Body of pancreas (tissue), 4 donors: ENCODE measurements at regions not wholly inside any gene's neighbourhood (a gene's known extent, or its start where the extent isn't known, plus 50 kb on each side); places are given as distances from the start of the nearest gene placed in this dataset.

Experiments
- POLR2A ChIP-seq, 3 donors: fragments of 450-650 bp; IDR thresholded peaks; one replicate each; pipeline ENCODE4 v1.6.1; 2016; ENCODE audit warnings: antibody characterized with exemption in 3 of 3, mild to moderate bottlenecking in 2 of 3
- TF ChIP-seq, protein P1 (sequence below), 7 experiments: fragments of 450-650 bp in 4 of 7; fragments of 200-600 bp in 3 of 7; sonication (generic) in 3 of 7; IDR thresholded peaks; one replicate each; pipeline ENCODE4 v1.5.1; 2016 to 2019; ENCODE audit warnings: antibody characterized with exemption in 7 of 7

DNA sequence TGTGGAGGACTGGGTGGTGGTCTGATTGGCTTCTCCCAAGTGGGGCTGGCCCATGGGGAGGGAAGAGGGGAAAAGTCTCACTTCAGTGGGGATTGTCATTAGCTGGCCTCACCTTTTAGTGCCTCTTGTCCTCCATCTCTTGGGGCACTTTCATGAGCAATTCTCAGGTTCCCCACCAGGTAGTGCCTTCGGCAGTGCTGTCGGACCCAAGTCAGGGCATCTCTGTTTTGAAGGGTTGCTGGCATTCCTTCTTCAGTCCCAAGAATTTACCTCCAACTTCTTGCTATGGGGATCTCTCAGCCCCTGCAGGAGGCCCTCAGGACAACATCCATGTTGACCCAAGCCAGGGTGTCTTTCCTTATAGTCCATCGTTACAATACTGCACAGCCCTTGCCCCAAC, 54.7 kb upstream of the F3 start:
- no peak for TF ChIP-seq POLR2A (IDR thresholded peaks at IDR 0.05)
- TF ChIP-seq, protein P1, sequence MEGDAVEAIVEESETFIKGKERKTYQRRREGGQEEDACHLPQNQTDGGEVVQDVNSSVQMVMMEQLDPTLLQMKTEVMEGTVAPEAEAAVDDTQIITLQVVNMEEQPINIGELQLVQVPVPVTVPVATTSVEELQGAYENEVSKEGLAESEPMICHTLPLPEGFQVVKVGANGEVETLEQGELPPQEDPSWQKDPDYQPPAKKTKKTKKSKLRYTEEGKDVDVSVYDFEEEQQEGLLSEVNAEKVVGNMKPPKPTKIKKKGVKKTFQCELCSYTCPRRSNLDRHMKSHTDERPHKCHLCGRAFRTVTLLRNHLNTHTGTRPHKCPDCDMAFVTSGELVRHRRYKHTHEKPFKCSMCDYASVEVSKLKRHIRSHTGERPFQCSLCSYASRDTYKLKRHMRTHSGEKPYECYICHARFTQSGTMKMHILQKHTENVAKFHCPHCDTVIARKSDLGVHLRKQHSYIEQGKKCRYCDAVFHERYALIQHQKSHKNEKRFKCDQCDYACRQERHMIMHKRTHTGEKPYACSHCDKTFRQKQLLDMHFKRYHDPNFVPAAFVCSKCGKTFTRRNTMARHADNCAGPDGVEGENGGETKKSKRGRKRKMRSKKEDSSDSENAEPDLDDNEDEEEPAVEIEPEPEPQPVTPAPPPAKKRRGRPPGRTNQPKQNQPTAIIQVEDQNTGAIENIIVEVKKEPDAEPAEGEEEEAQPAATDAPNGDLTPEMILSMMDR (IDR thresholded peaks at IDR 0.05) = no peak
